HG02642 (cell line): ENCODE measurements at regions not wholly inside any gene's neighbourhood (a gene's known extent, or its start where the extent isn't known, plus 50 kb on each side); places are given as distances from the start of the nearest gene placed in this dataset.
"Not testable (repeated sequence)": the region's sequence is repeated elsewhere in the genome, so short reads cannot be mapped to it uniquely, and the experiment has no call there.

ENCODE experiments used
- ATAC-seq: cut with Tn5 transposase; IDR thresholded peaks from one replicate; pipeline ENCODE4 v1.9.1; 2021; ENCODE audit warnings: mild to moderate bottlenecking; ENCODE audit not compliant: unreplicated experiment, poor library complexity

GRCh38 chr18:33826151-33826550 lies 248.1 kb downstream of the ASXL3 start:
- ATAC-seq = no peak

- no peak for ATAC-seq
These were observed 243.5 kb downstream of the ASXL3 start for GRCh38 chr18:33821503-33821902.

- no peak for ATAC-seq
These were observed 242.7 kb downstream of the ASXL3 start for GRCh38 chr18:33820517-33821371.

GRCh38 chr18:33819692-33820343 lies 241.8 kb downstream of the ASXL3 start:
- not testable (repeated sequence) for ATAC-seq

- no peak for ATAC-seq
These were observed 240.1 kb downstream of the ASXL3 start for GRCh38 chr18:33818145-33818544.

GRCh38 chr18:33817096-33817495 lies 239.1 kb downstream of the ASXL3 start:
- ATAC-seq = no peak

- ATAC-seq = no peak
These were observed 236.5 kb downstream of the ASXL3 start for GRCh38 chr18:33814546-33814945.

GRCh38 chr18:33812186-33812585 lies 234.2 kb downstream of the ASXL3 start:
- no peak for ATAC-seq

- no peak for ATAC-seq
These were observed 227.6 kb downstream of the ASXL3 start for GRCh38 chr18:33805592-33805991.

GRCh38 chr18:33804258-33804657 lies 226.2 kb downstream of the ASXL3 start:
- ATAC-seq = no peak

- ATAC-seq = no peak
These were observed 225.6 kb downstream of the ASXL3 start for GRCh38 chr18:33803636-33804035.

- no peak for ATAC-seq
These were observed 224.9 kb downstream of the ASXL3 start for GRCh38 chr18:33802955-33803354.
